AG20443 (cell line): ENCODE measurements at regions not wholly inside any gene's neighbourhood (a gene's known extent, or its start where the extent isn't known, plus 50 kb on each side); places are given as distances from the start of the nearest gene placed in this dataset.

ENCODE experiments used
- DNase-seq: peaks from one replicate; pipeline ENCODE4 v3.0.0; 2012; ENCODE audit warnings: low spot score, mixed read lengths

DNA sequence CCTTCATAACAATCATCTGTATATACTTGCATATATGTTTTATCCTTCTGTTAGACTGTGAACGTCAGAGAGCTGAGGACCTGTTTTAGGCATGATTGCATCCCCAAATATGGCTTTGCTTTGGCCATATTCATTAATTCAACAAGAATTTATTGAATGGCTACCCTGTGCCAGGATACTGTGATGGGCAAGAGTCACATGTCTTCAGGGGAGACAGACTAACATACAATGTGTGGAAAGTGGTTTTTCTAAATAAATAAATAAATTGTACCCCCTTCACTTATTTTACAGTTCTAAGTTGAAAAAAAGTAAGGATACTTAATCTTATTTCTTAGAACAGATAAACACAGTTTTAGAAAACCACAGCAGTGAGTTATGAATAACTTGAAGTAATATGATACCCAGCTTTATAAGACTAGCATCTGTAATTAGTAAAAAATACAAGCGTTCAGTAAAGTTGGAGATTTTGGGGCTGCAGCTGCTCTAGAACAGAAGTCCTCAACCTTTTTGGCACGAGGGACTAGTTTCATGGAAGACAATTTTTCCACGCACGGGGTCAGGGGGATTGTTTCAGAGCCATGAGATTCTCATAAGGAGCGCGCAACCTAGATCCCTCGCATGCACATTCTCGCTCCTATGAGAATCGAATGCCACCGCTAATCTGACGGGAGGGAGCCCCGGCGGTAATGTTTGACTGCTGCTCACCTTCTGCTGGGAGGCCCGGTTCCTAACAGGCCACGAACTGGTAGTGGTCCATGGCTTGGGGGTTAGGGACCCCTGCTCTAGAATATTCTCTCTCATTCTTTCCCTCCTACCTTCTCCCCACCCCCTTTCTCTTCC lies 89.4 kb upstream of the MTPN start:
- no peak for DNase-seq

DNA sequence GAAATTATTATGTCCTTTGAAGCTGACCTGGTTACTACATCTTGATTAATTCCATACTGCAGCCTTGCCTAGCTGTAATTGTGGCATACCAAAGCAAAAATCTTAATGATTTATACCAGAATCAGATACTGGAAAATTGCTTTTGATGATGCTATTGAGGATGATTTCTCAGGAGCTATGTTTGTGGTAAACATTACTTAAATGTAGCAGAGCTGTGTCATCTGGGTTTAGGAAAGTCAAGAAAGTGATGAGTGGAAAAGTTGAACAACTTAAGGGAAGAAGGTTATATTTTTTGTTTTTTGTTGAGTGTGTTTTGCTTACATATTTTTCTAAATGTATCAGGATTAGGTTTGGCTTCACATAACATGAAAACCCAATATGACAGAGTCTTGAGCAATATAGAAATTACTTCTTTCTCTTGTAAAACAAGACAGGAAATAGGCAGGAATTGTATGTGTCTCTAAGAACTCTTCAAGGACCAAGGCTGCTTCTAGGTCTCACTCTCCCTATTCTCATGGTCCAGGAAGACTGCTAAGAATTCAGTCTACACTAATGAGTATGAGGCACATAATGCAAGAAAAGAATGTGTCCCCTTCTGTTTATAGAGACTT lies 87.6 kb upstream of the MTPN start:
- DNase-seq, result no peak

DNA sequence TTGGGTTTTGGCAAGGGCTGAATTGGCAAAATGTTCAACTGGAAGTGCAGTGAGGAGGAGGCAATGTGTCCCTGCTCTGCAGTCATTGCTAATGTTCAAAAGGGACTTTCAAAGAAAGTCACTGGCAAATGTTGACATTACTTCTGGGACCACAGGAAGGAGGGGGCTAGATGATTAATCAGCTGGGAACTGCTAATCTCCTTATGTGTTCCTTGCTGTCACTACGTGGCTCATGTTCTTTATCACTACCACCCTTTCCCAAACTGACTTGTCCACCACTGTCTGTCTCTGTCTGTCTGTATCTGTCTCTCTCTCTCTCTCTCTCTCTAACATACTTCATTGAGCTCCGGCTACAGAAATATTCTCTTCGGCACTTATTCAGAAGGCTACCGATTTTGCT lies 86.9 kb upstream of the MTPN start:
- DNase-seq, result no peak

DNA sequence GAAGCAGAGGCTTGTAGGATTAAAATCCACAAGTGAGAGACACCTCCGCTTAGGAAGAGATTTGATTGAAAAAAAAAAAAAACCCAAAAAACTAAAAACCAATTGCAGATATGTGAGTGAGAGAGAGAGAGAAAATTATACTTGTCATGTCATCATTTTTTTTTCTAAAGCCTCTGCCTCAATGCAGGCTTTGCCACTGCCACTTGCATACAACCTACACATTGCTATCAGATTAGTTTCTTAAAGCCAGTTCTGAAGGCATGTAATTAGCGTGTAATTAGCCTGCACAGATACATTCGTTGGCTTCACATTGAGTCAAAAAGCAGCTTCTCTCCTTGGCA lies 86.1 kb upstream of the MTPN start:
- DNase-seq, result no peak

DNA sequence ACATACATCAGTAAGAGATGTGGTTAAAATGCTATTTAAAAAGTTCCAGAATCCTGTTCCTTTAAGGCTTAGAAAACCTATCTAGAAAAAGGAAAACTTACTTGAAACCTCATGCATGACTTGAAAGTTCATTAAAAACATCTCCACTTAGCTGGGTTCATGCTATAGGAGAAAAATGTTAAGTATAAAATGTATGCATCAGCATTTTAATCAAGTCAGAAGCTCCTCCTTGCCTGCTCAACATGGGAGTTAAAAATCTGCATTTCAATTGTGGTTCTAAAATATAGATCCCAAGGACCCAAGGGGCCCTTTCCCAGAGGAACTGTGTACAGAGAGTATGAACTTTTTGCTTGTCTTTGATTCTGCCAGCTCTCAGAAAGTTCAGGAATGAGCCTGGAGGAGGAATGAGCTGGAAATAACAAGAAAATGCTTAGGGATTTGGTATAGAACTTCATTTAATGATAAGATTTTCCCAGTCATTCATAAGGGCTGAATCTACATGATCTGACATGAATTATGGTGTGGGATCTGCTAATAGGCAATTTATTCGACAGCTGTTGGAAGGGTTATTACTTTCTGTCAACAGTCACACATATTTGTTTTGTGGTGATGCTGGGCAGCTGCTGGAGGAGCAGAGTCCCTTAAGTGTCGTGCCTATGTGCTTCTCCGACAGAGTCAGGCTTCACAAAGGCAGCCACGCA lies 85.6 kb upstream of the MTPN start:
- no peak for DNase-seq

DNA sequence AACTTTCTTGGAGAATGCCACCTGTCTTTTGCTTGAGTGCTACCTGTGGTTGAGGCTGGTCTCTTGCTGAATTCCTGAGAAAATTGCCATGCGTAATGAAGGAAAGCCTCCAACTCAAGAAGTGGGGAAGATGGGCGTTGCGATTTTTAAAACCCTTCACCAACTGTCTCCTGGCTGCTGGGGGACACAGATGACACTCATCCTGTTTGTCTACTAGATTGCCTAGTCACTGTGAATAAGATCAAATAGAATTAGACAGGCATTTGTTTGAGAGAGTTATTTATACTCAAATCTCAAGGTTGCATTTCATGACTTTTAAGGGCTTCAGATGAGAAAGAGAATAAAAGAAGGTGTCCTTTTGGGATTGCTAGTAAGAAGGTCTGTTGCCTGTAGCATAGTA lies 84.3 kb upstream of the MTPN start:
- no peak for DNase-seq

DNA sequence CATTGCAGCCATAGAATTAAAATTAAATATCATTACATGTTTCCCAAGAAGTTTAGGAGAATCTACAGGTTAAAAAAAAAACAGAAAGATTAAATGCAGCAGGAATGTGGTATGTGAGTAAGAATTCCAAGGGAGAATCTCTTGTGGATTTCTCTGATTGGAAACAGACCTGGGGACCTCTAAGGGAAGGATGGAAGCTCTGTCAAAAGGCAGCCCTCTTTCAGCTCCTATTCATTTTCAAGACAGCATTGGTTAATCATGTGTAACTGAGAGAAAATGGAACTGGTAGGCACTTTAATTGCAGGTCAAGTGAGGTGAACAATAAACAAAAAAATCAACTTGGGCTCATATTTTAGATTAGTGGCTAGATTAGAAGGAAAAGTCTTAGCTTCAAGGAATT lies 81.4 kb upstream of the MTPN start:
- no peak for DNase-seq

DNA sequence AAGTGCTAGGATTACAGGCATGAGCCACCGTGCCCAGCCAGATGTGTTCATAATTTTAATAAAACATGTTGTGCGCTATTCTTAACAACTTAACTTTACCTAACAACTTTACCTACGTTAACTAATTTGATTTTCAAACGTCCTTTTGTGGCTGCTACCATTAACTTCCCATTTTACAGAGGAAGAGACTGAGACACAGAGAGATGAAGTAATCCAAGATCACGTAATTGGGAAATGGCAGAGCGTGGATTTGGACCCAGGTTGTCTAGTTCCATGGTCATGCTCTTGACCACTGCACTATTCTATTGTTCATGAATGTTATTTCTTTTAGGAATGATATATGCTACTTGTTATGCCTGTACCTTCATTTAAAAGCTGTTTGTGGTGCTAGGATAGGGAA lies 80.3 kb upstream of the MTPN start:
- no peak for DNase-seq

DNA sequence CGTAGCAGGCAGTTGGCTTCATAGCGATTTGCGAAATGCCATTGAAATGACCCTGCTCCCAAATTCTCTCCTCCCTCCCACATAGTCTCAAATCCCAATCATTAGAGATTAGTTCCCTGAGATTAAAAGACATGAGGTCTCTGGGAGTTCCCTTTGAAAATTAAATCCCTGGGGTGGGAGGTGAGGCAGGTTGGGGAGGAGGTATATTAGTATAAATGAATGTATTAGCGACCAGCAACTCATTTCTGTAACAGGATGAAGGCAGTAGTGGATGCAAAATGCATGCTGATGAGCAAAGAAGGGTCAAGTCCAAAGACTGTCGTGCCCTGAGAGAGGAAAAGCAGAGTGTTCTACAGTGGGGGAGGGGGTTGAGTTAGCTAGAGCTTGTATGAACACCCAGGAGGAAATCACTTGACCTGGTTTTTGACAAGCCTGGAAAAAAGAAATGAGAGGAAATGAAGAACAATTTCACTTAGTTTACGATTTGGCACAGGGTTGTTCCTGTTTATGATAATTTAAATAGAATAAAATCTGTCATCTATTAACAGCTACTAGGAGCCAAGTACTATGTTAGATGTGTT lies 79.6 kb upstream of the MTPN start:
- DNase-seq, result no peak

DNA sequence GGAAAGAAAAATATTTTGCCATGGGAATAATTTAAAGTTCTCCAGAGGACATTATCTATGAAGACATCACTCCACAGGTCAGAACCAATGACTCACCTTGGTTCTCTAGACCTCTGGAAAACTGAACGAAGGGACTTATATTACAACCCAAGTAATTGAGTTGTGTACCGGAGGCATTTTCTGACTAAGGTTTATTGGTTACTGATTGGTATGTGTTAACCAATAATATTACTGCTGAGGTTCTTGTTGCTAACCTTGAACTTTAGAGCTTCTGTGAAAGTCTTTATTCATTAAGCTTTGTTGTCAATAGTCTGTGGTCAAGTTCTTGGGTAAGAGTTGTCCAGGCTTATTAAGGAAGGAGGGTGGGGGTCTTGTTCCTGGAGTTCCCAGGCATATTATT lies 78.1 kb upstream of the MTPN start:
- DNase-seq, result no peak

DNA sequence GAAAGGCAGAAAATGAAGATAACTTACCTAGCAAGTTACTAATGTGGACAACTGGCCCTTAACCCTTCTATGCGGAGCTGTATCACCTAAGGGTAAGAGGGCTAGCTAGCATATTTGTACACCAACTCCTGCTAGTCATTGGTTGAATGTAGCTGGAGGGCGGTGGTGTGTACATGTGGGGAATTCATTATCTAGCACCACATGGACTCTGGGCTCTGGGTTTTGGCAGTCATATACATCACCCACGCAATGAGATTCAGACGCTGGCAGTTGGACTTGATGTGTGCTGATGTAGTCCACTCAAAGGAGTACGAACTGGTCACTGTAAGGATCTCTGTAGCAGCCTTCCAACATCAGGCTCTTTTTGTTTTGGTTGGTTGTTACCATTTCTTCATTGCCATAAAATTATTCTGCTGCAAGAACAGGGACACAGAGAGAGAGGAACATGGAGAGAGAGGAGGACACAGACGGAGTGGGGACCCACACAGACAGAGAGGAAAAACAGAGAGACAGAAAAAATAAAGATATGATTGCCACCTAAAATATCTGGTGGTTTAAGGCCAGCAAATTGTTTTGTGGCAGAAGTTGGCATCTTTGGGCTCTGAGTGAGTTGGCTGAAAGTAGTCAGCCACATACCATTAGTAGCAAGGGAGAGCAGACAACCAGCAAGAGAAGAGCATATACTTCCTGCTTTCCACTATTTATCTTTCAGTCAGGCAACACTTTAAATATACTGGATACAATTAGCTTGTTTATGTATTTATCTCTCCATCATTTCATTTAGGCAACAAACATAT lies 76.7 kb upstream of the MTPN start:
- no peak for DNase-seq

DNA sequence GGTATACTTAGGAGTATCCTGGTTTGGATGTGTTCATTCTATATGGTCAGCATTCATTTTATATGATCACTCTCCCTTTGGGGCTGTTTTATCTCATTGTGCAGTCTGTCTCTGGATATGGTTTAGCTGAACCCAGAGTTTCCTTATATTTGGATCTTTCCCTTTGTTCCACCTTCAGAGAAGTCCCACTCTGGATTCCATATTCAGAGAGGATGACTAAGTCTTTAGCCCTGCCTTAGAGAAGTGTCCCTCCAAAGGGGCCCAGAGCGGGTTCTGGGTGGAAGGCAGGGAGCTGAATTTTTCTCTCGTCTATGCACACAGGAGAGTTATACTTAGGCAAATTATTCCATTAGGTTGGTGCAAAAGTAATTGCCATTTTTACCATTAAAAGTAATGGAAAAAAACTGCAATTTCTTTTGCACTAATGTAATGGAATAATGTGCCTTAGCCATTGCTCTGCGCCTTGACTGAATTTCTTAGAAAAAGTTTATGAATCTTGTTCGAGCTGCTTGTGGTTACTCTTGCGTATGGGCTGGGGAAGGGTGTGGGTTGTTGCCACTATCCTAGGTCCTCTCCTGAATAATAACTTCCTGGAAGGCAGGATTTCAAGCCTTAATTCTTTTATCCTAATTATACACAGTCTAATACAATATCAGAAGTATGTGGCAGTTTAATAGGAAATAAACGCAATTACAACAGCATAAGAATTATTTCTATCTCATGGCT lies 74.2 kb upstream of the MTPN start:
- DNase-seq, result no peak

DNA sequence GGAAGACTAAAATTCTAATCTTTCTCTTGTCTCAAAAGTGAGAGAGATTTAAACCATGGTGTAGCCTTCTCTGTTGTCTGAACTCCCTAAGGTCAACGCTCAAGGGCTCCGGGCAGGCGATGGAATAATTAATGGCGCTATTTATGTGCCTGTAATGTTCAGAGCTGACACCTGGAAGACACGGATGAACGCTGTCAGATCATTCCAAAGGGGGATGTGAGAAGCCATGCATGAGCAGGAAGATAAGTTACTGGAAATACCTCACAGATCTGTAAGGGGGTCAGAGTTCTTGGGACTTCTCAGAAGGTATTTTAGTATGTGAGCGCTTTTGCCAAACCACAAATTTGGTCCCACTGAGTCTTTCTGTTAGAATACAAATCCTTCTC lies 73.3 kb upstream of the MTPN start:
- DNase-seq, result no peak

DNA sequence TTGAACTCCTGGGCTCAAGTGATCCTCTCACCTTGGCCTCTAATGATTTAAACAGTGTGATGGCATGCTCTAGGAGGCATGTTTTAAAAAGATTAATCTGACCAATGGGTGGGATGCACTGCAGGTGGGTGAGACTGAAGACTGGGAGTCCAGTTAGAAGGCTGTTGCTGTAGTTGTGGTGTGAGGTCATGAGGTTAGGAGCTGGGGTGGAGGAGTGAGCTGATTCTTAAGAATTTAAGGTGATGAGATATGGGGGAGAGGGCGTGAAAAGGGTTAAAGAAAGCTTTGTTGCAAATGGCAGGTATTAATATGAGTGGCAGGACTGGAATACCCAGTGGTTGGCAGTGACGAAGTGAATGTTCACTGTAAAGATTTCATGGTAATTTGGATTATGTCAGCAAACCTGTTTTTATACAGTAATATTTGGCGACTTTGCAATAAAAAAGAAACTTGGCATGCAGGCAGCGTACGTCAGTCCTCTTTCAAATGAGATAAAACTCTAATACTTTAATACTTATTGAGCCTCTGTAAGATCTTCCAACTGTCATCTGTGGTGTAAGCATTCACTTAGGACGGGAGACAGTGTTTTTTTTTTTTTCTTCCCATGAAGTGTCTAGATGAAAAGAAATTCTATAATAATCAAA lies 72.8 kb upstream of the MTPN start:
- no peak for DNase-seq

DNA sequence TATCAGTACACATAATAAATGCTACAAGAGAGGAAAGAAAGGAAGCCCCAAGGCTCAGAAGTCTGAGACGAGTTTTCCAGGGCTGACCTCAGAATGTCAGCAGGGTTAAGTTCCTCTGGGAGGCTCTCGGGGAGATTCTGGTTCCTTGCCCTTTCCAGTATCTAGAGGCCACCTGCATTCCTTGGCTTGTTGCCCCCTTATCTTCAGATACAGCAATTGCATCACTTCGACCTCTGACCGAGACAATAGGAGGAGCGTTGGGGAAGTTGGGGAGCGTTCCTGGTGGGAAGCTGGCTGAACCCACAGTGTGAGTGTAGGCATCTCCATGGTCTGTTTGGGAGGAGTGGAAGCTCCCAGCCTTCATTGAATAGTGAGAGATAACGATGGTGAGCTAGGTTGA lies 72.0 kb upstream of the MTPN start:
- DNase-seq, result no peak

DNA sequence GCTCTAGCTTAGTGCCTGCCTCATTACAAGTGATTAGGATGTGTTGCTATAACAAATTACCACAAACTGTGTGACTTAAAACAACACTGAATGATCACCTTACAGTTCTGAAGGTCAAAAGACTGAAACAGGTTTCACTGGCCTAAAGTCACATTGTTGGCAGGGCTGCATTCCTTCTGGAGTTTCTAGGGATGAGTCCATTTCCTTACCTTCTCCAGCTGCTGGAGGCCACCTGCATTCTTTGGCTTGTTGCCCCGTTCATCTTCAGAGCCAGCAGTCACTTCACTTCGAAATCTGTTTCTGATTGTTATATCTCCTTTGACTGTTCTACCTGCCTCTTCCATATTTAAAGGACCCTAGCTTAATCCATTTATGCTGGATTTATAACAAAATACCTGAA lies 69.4 kb upstream of the MTPN start:
- no peak for DNase-seq

DNA sequence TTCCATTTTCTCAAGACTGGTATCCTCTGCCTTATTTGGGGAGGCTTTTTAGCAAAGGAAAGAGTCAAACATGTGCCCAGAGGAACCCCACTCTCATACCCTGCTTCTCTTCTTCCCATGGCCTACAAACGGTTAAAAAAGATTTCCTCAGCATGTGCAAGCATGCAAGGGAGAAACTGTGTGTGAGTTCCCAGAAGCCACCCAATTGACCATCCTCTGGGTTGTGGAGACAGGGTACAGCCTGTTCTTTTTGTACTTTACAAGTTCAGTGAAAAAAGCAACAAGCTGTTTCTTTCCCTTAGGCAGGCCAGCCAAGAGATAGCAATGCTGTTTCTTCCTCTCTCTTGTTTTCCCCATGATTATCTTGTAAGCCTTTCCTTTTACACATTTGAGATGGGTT lies 68.8 kb upstream of the MTPN start:
- DNase-seq, result no peak

DNA sequence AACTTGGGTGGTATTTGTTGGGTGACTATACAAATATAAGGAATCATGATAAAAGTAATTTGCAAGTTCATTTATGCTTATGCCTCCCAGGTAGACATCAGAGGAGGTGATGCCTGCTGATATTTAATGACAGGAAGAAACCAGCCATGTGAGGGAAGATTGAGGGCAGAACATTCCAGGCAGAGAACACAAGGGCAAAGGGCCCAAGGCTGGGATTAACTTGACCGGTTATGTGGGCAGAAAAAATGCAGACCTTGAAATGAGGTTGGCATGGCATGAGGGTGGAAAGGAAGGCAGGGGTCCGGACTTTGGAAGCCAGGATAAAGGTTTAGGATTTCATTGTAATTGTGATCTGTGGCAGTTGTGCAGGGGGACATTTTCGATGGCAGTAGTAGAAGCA lies 68.0 kb upstream of the MTPN start:
- DNase-seq, result no peak

DNA sequence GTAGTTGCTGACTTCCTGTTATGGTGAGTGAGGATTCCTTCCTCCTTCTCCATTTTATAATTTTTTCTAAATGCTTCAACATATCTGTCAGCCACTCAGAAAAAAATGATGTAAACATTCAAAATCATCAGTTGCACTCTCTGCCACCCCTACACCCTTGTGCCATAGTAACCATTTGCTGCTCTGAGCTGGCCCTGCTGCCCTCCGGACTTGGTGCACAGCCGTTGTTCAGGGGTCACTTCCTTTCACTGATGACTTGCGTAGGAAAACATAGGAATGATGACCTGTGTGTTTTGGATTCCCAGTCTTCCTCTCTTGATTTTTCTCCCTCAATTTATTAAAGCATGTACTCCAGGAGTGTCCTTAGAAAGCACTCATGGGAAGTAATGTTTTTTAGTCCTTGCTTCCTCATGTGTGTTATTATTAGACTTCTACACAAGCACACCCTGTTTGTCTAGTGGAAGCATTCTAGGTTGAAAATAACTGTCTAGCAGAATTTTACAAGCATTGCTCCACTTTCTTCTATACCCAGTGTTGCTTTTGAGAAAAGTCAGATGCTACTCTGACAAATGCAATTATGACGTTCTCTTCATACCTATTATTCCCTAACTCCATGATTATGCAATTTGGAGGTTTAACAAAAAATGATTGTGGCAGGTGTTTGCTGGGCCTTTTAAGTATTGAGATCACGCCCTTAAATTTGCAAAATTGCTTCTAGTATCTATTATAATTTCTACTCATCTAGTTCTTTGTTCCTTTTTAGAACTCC lies 62.6 kb upstream of the MTPN start:
- DNase-seq, result no peak

DNA sequence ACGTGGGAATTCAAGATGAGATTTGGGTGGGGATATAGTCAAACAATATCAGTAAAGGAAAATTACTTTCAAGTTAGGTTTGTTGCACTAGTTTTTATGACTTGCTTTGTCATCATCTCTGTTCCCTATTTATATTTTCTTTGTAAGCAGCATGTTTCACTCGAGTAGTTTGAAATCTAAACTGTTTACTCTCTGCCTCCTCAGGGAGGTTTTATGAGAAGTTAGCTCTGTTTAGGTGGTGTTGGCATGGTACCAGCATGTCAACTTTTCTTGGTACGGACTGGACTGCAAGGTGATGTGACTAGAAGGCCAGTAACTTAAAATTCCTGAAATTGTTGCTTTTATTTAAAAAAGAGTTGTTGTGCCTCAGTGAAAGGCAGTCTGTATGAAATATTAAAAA lies 59.2 kb upstream of the MTPN start:
- no peak for DNase-seq
